Adipocyte (in vitro differentiated cells): ENCODE measurements at regions not wholly inside any gene's neighbourhood (a gene's known extent, or its start where the extent isn't known, plus 50 kb on each side); places are given as distances from the start of the nearest gene placed in this dataset.
A peak's percentile ranks its signal among the peaks of the same experiment; 100 is the strongest.
"Not testable (repeated sequence)": the region's sequence is repeated elsewhere in the genome, so short reads cannot be mapped to it uniquely, and the experiment has no call there.

Source experiments
- DNase-seq: peaks from one replicate; pipeline ENCODE4 v3.0.0-alpha.2; 2015; ENCODE audit warnings: low read depth
- H3K27me3 ChIP-seq: replicated peaks from 2 replicates; pipeline ENCODE4 v1.7.0; 2013; ENCODE audit warnings: mild to moderate bottlenecking, low read length, moderate library complexity; ENCODE audit not compliant: control insufficient read depth, insufficient read depth
- H3K36me3 ChIP-seq: 2 replicates; pipeline ENCODE4 v1.7.0; 2013; ENCODE audit warnings: low read length, mild to moderate bottlenecking, moderate library complexity; ENCODE audit not compliant: control insufficient read depth, insufficient read depth, severe bottlenecking
- H3K4me1 ChIP-seq: 2 replicates; pipeline ENCODE4 v1.7.0; 2013; ENCODE audit warnings: mild to moderate bottlenecking, low read length, moderate library complexity; ENCODE audit not compliant: control insufficient read depth, insufficient read depth
- H3K4me3 ChIP-seq: 2 replicates; pipeline ENCODE4 v1.7.0; 2013; ENCODE audit warnings: mild to moderate bottlenecking, low read length, moderate library complexity
- H3K9ac ChIP-seq: 2 replicates; pipeline ENCODE4 v1.7.0; 2013; ENCODE audit warnings: mild to moderate bottlenecking, low read length, moderate library complexity
- H3K9me3 ChIP-seq: 2 replicates; pipeline ENCODE4 v1.7.0; 2013; ENCODE audit warnings: mild to moderate bottlenecking, low read length, moderate library complexity; ENCODE audit not compliant: control insufficient read depth

- Histone ChIP-seq H3K9ac (peak overlapping the region; percentile 2), H3K27me3 (no peaks in the 10 kb centered on the region), H3K4me1 (peaks cover 43% of the 10 kb centered on the region), H3K36me3 (no peaks in the 10 kb centered on the region), H3K9me3 (no peaks in the 10 kb centered on the region), H3K4me3 (no peak overlapping the region)
- no peak for DNase-seq
Measured at GRCh38 chr5:40112875-40113274, 566.8 kb upstream of the PTGER4 start.

- not testable (repeated sequence) for H3K9me3 ChIP-seq, H3K9ac ChIP-seq, H3K36me3 ChIP-seq, DNase-seq, H3K27me3 ChIP-seq, H3K4me3 ChIP-seq
- H3K4me1 ChIP-seq = peaks cover 45% of the 10 kb centered on the region
Measured at GRCh38 chr5:40111036-40111435, 568.7 kb upstream of the PTGER4 start.

GRCh38 chr5:40108764-40109390 is 570.8 kb upstream of the PTGER4 start:
- not testable (repeated sequence) for H3K9me3 ChIP-seq, H3K27me3 ChIP-seq, H3K36me3 ChIP-seq
- Histone ChIP-seq H3K9ac (peak overlapping the region; percentile 54), H3K4me1 (peaks cover 37% of the 10 kb centered on the region), H3K4me3 (peak overlapping the region; percentile 52)
- DNase-seq = peak; percentile 82

GRCh38 chr5:40107786-40108185 is 571.9 kb upstream of the PTGER4 start:
- not testable (repeated sequence) for H3K27me3 ChIP-seq, H3K36me3 ChIP-seq, H3K9me3 ChIP-seq, H3K9ac ChIP-seq, DNase-seq, H3K4me3 ChIP-seq
- H3K4me1 ChIP-seq = peaks cover 28% of the 10 kb centered on the region

GRCh38 chr5:40106847-40107246 is 572.9 kb upstream of the PTGER4 start:
- H3K9ac ChIP-seq = no peak overlapping the region
- no peak for DNase-seq
- peaks cover 7% of the 10 kb centered on the region for H3K9me3 ChIP-seq
- H3K36me3 ChIP-seq = no peaks in the 10 kb centered on the region
- no peak overlapping the region for H3K4me3 ChIP-seq
- H3K27me3 ChIP-seq = no peaks in the 10 kb centered on the region
- H3K4me1 ChIP-seq = peaks cover 26% of the 10 kb centered on the region

GRCh38 chr5:40098313-40098712 is 581.4 kb upstream of the PTGER4 start:
- Histone ChIP-seq H3K4me1 (no peaks in the 10 kb centered on the region), H3K9me3 (no peaks in the 10 kb centered on the region), H3K4me3 (no peak overlapping the region), H3K36me3 (no peaks in the 10 kb centered on the region), H3K27me3 (no peaks in the 10 kb centered on the region), H3K9ac (no peak overlapping the region)
- DNase-seq = no peak

- Histone ChIP-seq H3K36me3 (no peaks in the 10 kb centered on the region), H3K9ac (no peak overlapping the region), H3K9me3 (peaks cover 37% of the 10 kb centered on the region), H3K4me3 (no peak overlapping the region), H3K4me1 (no peaks in the 10 kb centered on the region), H3K27me3 (no peaks in the 10 kb centered on the region)
- DNase-seq = no peak
Measured at GRCh38 chr5:40093550-40093949, 586.2 kb upstream of the PTGER4 start.

- Histone ChIP-seq H3K4me3 (no peak overlapping the region), H3K4me1 (no peaks in the 10 kb centered on the region), H3K9me3 (peaks cover 54% of the 10 kb centered on the region), H3K36me3 (no peaks in the 10 kb centered on the region), H3K9ac (no peak overlapping the region), H3K27me3 (no peaks in the 10 kb centered on the region)
- DNase-seq = no peak
Measured at GRCh38 chr5:40089269-40089668, 590.4 kb upstream of the PTGER4 start.

- no peaks in the 10 kb centered on the region for H3K27me3 ChIP-seq
- H3K4me1 ChIP-seq = no peaks in the 10 kb centered on the region
- peaks cover 32% of the 10 kb centered on the region for H3K9me3 ChIP-seq
- no peak overlapping the region for H3K9ac ChIP-seq
- no peak overlapping the region for H3K4me3 ChIP-seq
- no peak for DNase-seq
- no peaks in the 10 kb centered on the region for H3K36me3 ChIP-seq
Measured at GRCh38 chr5:40084614-40085013, 595.1 kb upstream of the PTGER4 start.

GRCh38 chr5:40082313-40082712 is 597.4 kb upstream of the PTGER4 start:
- no peak for DNase-seq
- Histone ChIP-seq H3K36me3 (no peaks in the 10 kb centered on the region), H3K9ac (no peak overlapping the region), H3K4me1 (no peaks in the 10 kb centered on the region), H3K9me3 (peaks cover 16% of the 10 kb centered on the region), H3K27me3 (no peaks in the 10 kb centered on the region), H3K4me3 (no peak overlapping the region)

GRCh38 chr5:40080191-40080590 is 599.5 kb upstream of the PTGER4 start:
- Histone ChIP-seq H3K4me1 (no peaks in the 10 kb centered on the region), H3K9ac (no peak overlapping the region), H3K36me3 (no peaks in the 10 kb centered on the region), H3K9me3 (peaks cover 13% of the 10 kb centered on the region), H3K27me3 (no peaks in the 10 kb centered on the region), H3K4me3 (no peak overlapping the region)
- DNase-seq = no peak

GRCh38 chr5:40078898-40079575 is 600.7 kb upstream of the PTGER4 start:
- no peaks in the 10 kb centered on the region for H3K27me3 ChIP-seq
- no peak for DNase-seq
- H3K36me3 ChIP-seq = no peaks in the 10 kb centered on the region
- peaks cover 5% of the 10 kb centered on the region for H3K9me3 ChIP-seq
- H3K4me3 ChIP-seq = no peak overlapping the region
- no peaks in the 10 kb centered on the region for H3K4me1 ChIP-seq
- H3K9ac ChIP-seq = no peak overlapping the region
